ENCODE measurements at regions not wholly inside any gene's neighbourhood (a gene's known extent, or its start where the extent isn't known, plus 50 kb on each side); places are given as distances from the start of the nearest gene placed in this dataset.
"Not testable (repeated sequence)": the region's sequence is repeated elsewhere in the genome, so short reads cannot be mapped to it uniquely, and the experiment has no call there.

DNA sequence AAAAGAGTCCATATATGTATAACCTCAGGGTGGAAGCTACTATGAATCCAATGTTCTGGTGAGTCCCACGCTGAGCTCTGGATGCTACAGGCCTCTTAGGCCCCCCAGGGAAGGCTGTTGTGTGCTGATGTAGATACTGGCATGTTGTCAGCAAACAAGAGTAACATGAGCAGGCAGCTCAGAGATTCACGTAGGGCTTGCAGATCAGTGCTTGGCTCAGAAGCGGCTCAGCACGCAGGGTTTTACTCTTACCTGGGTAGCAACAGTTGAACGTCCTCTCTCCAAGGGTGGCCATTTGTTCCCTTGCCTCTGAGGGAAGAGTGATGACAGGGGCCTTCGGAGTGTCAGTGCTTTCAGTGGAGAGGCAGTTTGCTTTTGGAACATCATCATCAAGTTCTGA is 93.4 kb downstream of the ZFP64 start:
- DNase-seq (ENCODE audit: low spot score) = no peak

DNA sequence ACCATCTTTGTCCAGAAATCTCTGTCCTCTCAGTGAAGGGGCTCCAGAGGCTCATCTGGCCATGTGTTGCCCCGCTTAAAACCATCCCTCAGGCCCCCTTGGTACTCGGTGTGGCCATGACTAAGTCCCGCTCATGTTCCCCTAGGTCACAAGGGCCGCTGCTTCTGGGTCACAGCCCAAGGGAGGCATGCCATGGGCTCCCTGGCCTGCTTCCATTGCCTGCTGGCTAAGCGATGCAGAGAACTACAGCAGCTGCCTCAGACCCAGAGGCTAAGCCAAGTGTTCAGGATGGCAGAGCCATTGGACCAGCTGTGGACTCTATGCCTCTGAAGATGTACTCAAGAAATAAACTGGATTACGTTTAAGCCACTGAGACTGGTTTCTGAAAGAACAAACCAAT is 95.5 kb downstream of the ZFP64 start:
- no peak for DNase-seq (ENCODE audit: low spot score)

DNA sequence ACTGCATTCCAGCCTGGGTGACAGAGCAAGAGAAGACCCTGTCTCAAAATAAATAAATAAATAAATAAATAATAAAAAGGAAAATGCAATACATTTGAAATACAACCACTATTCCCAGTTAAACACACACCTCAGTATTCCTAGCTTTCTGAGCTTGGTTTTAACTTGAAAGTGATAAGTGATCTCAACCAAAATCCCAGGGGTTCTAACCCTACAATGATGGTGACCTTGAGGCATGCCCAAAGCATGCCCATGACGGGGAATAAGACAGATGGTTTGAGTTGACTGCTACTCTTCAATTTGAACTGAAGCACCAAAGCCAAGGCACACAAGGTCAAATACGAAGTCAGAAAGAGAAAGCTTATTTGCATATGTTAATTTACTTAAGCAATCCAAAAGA is 96.9 kb downstream of the ZFP64 start:
- DNase-seq (ENCODE audit: low spot score) = no peak

DNA sequence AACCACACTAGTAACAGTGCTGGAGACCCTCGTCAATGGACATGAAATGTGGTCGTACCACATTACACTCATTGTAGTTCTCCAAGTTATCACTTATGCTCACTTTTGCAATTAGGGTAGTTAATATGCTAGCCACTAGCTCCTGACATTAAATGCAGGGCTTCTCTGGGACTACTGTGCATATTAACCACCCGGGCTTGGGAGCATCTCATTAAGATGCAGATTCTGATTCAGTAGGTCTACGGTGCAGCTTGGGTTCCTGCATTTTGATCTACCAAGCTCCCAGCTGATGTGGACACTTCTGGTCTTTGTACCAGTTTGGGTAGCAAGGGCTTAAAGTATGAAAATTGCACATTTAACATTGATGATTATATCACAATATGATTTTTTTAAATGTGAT is 98.0 kb downstream of the ZFP64 start:
- no peak for DNase-seq (ENCODE audit: low spot score)

DNA sequence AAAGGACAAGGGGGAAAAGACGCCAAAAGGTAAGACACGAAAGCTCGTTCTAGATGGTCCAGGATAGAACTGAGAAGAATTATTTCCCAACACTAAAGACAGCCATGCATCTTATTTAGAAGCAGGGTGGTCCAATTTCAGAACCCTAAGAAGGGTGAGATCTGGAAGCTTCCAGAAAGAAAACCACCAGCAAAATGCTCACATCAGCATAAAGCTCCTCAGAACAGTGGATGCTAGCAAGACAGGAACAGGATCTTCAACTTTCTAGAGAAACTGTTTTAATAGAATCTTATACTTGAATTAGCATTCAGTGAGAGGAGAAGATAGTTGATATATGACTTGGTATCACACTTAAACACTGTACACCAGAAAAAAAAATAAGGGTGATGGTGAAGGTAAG is 101.5 kb downstream of the ZFP64 start:
- no peak for DNase-seq (ENCODE audit: low spot score)

DNA sequence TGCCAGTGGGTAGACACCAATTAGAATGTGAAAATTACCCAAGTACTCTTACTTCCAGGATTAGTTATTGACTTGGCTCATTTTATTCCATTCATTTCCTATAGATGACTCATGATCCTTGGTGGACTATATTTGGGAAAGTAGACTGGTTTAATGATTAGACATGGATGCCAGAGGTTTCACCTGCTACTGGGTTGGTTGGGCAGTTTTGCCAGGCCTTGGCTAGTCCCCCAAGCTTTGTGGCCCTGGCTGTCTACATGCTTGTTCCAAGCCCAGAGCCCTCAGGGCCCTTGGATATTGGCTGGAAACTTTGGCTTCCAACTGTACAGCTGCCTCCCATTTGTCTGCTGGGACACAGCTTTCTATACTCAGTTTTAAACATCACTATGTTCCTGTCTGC is 104.1 kb downstream of the ZFP64 start:
- no peak for DNase-seq (ENCODE audit: low spot score)

DNA sequence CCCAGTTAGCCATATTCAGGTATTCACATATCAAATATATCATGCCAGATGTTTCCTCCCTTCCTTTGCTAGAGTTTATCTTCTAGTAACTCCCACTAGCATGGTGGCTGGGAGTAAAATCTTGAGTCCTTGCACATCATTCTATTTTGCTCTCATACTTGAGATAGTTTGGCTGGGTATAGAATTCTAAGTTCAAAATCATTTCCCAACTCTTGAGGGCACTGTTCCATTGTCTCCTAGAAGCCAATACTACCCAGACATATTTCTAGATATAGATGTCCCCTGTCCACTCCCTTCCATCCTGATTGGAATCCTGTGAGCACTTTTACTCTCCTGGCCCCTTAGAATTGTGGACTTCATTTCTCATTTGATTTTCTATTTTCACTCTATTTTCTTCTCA is 104.7 kb downstream of the ZFP64 start:
- DNase-seq (ENCODE audit: low spot score) = no peak

DNA sequence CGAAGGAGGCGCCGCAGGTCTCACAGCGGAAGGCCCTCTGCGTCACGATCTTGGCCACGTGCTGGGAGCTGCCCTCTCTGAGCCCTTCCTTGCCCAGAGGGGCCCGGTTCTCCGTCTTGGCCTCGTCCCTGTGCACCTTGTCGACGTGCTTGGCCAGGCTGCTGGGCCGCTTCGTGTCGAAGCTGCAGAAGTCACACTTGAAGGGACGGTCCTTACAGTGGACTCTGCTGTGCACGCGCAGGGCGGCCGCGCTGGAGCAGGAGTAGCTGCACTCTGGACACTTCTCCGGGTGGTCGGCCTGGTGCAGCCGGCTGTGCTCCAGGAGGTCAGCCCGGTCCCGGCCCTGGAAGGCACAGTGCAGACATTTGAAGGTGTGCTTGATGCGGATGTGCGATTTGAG is 106.9 kb downstream of the ZFP64 start:
- DNase-seq (ENCODE audit: low spot score) = no peak

DNA sequence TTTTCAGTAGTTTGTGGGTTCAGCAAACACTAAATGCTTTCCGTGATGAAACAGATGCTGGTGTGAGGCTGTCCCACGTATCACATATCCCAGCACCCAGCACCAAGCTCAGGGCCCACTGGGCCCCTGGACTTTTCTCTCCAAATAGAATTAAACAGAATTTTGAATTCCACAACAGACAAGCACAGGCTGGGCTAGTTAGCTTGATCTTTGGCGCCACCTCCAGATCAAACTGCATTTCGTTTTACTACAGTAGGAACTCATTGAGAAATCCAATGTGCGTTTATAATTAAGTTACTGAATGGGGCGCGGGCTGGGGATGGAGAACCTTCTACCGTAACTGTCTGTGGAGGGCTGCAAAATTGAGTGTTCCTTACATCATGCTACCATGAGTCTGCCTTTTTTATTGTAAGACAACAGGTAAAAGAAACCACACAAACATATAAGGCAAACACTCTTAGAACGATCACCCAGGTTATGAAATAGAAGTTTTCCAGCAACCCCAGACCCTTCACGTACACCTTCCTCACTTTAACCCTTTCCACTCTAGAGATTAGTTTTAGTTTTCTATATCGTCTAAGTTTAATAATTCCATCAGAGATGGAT is 107.8 kb downstream of the ZFP64 start:
- DNase-seq (ENCODE audit: low spot score) = peak; percentile 74

DNA sequence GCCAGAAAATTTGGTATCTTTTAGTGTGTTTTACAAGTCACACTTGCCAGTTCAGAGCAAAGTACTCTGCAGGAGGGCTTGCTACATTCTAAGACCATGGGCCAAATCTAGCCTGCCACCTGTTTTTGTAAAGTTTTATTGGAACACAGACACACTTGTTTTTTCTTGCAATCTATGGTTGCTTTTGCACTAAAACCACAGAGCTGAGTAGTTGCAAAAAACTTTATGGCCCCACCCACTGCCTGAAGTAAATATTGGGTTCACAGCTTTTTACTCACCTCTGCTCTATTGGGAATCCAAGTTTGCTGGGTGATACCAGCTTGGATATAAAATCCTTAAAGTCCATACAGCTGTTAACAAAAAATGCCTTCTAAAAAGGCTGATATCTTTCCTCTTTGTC is 109.0 kb downstream of the ZFP64 start:
- no peak for DNase-seq (ENCODE audit: low spot score)

DNA sequence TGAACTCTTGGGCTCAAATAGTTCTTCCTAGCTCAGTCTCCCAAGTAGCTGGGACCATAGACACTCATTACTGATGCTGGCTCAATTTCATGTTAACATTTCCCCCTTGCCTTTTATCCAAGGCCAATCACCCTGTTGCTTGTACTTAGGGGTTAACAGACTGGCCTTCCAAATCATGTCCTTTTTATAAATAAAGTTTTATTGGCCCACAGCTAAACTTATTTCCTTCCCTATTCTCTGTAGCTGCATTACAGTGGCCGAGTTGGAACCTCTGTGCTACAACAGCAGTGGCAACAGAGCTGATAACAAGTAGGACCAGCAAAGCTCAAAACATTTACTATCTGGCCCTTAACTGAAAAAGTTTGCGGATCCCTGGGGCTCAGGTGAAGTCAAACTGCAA is 109.8 kb downstream of the ZFP64 start:
- no peak for DNase-seq (ENCODE audit: low spot score)

DNA sequence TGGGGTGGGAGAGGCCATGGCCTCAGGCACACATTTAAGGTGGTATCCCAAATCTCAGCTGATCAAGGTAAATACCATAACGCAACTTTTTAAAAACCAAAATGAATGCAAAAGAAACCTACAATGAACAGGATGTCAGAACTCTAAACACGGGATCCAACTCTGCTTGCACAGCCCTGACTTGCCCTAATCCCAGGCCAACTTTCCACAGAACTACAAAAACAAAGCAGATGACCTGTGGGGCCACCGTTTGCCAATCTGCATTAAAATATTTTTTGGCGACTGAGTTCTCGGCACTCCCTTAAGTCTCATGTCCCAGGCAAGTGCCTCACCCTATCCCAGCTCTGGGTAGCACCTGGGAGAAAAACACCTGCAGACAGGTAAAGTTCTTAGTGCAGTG is 110.5 kb downstream of the ZFP64 start:
- no peak for DNase-seq (ENCODE audit: low spot score)

DNA sequence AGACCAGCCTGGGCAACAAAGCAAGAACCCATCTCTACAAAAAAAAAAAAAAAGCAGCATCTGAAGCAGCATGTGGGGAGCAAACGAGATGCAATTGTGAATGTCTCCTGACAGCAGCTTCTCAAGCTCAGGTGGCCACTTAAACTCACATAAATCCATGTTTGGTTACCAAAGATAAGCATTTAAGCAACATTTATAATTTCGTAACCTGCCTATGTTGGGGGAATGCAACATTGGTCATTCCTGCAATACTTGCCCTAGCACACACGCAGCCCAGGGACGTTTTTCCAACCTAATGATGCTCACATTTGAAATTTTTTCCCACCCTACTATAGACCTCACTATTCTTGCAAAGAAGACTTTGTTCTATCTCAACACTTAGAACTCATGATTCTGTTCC is 113.3 kb downstream of the ZFP64 start:
- no peak for DNase-seq (ENCODE audit: low spot score)

DNA sequence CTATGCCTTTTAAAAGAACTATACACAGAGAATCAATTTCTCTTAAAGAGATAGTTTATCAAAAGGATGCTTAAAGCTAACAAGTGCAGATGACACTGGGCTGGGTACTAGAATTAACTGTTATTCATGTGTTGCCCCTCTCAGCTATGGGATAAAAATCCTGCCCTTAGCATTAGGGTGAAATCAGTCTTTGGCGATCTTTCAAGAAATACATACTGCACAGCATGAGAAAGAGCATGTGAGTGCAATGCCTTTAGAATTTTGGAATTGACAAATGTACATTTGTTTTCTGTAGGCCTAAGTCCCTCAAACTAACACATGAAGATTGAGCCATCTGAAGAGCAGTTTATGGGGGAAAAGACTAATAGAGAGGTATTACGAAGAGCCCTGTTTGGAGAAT is 115.4 kb downstream of the ZFP64 start:
- no peak for DNase-seq (ENCODE audit: low spot score)

DNA sequence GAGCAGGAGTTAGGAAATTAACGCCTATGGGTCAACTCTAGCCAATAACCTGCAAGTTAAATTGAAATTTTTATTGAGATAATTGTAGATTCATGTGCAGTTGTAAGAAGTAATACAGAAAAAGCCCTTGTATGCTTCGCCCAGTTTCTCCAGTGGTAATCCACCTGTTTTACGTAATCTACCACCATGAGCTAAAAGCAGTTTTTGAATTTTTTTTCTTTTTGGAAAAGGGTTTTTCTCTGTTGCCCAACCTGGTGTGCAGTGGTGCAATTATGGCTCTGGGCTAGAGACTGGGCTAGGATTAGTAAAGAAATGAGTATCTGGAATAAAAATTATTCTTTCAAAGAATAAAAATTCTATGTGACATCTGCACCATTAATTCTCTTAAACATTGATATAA is 116.2 kb downstream of the ZFP64 start:
- DNase-seq (ENCODE audit: low spot score) = no peak

DNA sequence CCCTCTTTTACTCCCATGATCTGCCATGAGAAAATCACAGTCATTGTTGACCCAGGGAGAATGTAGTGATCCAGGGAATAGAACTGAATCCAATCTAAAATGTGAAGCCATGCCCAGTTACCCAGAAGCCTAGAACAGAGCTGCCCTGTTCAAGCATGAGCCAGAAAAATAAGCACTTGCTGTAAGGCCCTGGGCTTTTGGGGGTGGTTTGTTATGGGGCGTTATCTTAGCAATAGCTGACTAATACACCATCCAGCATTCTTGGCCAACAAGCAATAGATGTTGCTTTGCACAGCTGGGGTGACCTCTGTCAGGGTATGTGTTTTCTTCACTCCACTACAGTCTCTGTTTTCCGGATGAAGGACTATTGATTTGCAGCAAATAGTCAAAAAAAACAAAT is 120.4 kb downstream of the ZFP64 start:
- DNase-seq (ENCODE audit: low spot score) = no peak

DNA sequence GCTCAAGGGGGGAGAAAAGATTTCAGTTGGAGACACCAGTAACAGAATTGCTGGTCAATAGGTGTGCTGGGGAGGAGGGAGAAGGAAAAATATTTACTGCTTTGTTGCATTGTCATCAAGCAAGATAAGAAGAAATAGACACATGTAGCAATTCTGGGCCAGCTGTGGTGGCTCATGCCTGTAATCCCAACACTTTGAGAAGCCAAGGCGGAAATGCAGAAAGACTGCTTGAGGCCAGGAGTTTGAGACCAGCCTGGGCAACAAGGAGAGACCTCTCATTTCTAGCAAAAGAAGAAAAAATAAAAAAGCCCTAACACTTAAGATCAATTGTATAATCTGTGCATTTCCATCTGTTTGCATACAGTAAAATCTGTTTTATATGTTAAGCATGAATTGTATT is 126.6 kb downstream of the ZFP64 start:
- no peak for DNase-seq (ENCODE audit: low spot score)

DNA sequence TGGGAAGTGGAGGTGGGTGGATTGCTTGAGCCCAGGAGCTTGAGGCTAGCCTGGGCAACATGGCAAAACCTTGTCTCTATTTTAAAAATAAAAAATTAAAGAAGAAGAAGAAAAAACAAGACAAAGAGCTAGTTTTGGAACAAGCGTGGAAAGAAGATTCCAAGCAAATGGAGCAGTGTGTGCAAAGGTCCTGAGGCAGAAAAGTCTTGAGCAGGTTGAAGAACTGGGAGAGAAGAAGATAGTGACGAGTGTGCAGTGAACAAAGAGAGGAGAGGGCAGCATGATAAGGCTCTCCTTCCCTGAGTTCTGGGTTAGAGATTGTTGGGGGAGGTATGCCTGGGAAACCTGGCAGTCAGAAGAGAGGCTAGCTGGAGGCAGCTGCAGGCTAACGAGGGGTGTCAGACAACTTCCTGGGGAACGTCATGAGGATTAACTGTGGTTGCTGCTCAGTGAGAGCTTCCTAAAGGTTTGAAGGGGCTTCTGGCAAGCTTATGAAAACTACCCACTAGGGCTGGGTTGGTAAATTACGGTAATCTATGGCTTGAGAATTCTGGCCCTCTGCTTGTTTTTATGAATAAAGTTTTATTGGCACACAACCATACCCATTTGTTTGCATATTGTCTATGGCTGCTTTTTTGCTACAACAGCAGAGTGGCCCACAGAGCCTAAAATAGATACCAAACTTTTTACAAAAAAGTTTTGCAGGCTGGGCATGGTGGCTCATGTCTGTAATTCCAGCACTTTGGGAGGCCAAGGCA is 128.9 kb downstream of the ZFP64 start:
- DNase-seq (ENCODE audit: low spot score) = no peak

DNA sequence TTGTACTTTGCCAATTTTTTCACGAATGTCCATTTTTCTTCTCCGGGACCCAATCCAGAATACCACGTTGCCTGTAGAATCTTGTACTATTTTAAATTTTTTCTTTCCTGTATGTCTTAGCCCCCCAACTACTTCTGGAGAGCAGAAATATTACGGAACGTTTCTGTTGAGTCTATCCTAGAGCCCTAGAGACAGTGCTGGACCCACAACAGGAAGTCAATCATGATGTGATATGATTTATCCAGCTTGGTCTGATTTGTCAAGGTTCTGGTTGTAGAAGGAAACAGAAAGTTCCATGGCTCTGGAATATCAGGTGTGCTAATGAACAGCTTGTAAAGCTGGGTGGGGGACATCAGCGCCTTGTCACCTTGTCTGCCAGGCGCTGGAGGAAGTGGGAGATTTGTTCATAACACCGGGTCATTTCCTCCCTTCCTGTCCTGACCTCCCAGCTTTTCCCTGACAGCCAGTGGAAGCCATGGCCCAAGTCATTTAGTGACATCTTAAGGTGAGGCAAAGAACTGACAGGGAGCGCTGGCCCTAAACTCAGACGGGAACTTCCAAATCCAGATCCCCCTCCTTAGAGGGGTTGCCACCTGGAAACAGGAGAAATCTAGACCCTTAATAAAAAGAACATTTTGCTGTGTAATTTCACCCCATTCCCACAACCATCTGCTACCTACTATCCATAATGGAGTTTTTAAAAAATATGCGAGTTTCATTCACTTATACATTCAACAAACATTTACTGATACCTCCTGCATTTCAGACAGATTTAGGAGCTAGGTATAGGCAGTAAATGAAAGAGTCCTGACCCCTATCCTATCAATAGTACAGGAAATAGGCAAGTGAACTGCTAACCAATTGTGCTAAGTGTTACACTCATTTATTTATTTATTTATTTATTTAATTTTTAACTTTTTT is 130.5 kb downstream of the ZFP64 start:
- peak; percentile 60 for DNase-seq (ENCODE audit: low spot score)

DNA sequence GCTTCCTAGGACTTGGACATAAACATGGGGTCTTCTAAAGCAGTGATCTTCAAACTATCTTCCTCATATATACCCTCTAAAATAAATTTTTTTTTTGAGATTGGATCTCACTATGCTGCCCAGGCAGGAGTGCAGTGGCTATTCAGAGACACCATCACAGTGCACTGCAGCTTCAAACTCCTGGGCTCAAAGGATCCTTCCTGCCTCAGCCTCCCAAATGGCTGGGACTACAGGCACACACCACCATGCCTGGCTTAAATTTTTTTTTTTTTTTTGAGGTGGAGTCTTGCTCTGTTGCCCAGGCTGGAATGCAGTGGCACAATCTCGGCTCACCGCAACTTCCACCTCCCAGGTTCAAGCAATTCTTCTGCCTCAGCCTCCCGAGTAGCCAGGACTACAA is 134.4 kb downstream of the ZFP64 start:
- not testable (repeated sequence) for DNase-seq (ENCODE audit: low spot score)

DNA sequence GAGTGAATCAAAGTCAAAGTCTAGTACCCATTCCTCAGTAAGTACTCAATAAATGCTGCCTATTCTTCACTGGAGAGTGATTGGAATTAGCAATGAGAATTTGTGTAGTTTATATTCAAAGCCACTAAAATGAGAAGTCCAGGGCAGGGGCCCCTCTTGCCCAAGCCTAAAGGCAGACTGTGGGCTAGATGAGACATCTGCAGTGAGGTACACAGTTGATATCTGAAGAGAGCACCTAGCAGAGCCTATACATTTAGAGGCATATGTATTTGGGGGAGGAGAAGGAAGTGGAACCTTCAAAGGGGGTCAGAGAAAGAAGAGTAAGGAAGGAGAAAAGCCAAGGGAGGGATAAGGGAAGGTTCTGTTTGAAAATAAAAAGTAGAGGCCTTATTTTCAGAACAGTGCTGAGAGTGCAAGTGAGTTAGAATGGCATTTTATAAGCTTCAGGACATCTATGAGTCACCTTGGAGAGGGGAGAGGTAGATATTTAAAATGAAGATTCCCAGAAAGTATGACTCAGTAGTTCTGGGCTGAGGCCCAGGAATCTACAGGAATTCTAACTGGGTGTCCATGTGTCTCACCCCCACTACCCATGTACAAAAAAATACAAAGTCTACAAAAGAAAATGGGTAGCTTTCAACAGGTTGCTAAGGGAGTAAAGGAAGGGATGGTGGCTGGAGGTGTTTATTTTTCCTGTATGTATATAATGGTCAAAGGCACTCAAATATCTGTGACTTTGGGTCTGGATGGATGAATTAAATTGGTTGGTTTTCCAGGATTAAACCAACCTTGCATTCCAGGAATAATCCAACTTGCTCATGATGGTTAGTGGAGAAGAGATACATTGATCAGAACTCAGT is 135.1 kb downstream of the ZFP64 start:
- no peak for DNase-seq (ENCODE audit: low spot score)

DNA sequence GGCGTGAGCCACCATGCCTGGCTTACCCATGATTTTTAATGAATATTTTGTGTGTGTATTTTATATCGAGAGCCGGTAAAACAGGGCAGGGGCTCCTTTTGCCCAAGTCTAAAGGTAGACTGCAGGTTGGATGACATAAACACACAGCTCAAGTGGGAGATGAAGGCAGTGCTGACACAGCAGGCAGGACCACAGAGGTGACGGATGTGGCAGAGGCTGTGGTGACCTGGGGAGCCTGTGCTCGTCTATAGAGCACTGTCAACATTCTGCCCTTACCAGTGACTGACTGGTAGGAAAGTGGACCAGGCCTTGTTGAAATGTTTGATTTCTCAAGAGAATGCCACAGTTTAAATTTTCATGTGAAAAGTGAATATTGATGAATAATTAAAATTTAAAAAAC is 137.5 kb downstream of the ZFP64 start:
- DNase-seq (ENCODE audit: low spot score) = no peak
